GM19467 (cell line): ENCODE measurements at regions not wholly inside any gene's neighbourhood (a gene's known extent, or its start where the extent isn't known, plus 50 kb on each side); places are given as distances from the start of the nearest gene placed in this dataset.
"Not testable (repeated sequence)": the region's sequence is repeated elsewhere in the genome, so short reads cannot be mapped to it uniquely, and the experiment has no call there.

Source experiments
- ATAC-seq: cut with Tn5 transposase; IDR thresholded peaks from one replicate; pipeline ENCODE4 v1.9.1; 2021; ENCODE audit warnings: mild to moderate bottlenecking, moderate library complexity; ENCODE audit not compliant: unreplicated experiment

GRCh38 chr3:124354150-124354549, 362.2 kb upstream of the ROPN1 start:
- no peak for ATAC-seq

- ATAC-seq = no peak
Observed at GRCh38 chr3:124358156-124358555, 366.2 kb upstream of the ROPN1 start.

GRCh38 chr3:124360155-124360554, 368.2 kb upstream of the ROPN1 start:
- ATAC-seq = no peak

- ATAC-seq = no peak
Observed at GRCh38 chr3:124360563-124360962, 368.6 kb upstream of the ROPN1 start.

- ATAC-seq = no peak
Observed at GRCh38 chr3:124361566-124361965, 368.7 kb upstream of the UMPS start.

GRCh38 chr3:124362455-124362854, 367.8 kb upstream of the UMPS start:
- no peak for ATAC-seq

GRCh38 chr3:124363476-124363875, 366.8 kb upstream of the UMPS start:
- no peak for ATAC-seq

GRCh38 chr3:124364317-124365020, 365.8 kb upstream of the UMPS start:
- no peak for ATAC-seq

- ATAC-seq = not testable (repeated sequence)
Observed at GRCh38 chr3:124366655-124367054, 363.6 kb upstream of the UMPS start.

- ATAC-seq = no peak
Observed at GRCh38 chr3:124372775-124373174, 357.5 kb upstream of the UMPS start.

GRCh38 chr3:124373524-124373923, 356.7 kb upstream of the UMPS start:
- ATAC-seq = no peak

GRCh38 chr3:124374583-124374982, 355.7 kb upstream of the UMPS start:
- ATAC-seq = no peak

GRCh38 chr3:124381575-124382333, 348.5 kb upstream of the UMPS start:
- no peak for ATAC-seq

GRCh38 chr3:124383051-124383450, 347.2 kb upstream of the UMPS start:
- ATAC-seq = no peak

GRCh38 chr3:124383846-124384466, 346.3 kb upstream of the UMPS start:
- ATAC-seq = no peak

- no peak for ATAC-seq
Observed at GRCh38 chr3:124384527-124384926, 345.7 kb upstream of the UMPS start.

- no peak for ATAC-seq
Observed at GRCh38 chr3:124385996-124386395, 344.3 kb upstream of the UMPS start.

GRCh38 chr3:124386996-124387595, 343.2 kb upstream of the UMPS start:
- ATAC-seq = no peak

GRCh38 chr3:124391774-124392173, 338.5 kb upstream of the UMPS start:
- no peak for ATAC-seq

GRCh38 chr3:124393340-124393739, 336.9 kb upstream of the UMPS start:
- ATAC-seq = no peak

- no peak for ATAC-seq
Observed at GRCh38 chr3:124395162-124395561, 335.1 kb upstream of the UMPS start.
